ENCODE measurements at regions not wholly inside any gene's neighbourhood (a gene's known extent, or its start where the extent isn't known, plus 50 kb on each side); places are given as distances from the start of the nearest gene placed in this dataset.

- Histone ChIP-seq H3K36me3 (peaks cover 6% of the 10 kb centered on the region), H3K4me3 (no peak overlapping the region), H3K4me1 (peaks cover 83% of the 10 kb centered on the region), H3K27me3 (ENCODE audit: low read depth) (no peaks in the 10 kb centered on the region), H3K27ac (replicated peaks) (peak overlapping the region; percentile 58), H3K9me3 (replicated peaks) (no peaks in the 10 kb centered on the region)
- intact Hi-C loops (cut with micrococcal nuclease) = no loop called here
- TF ChIP-seq CTCF (IDR thresholded peaks at IDR 0.05; ENCODE audit: borderline replicate concordance) = no peak
- DNase-seq = no peak
Observed at GRCh38 chr11:17157761-17158160, 50.0 kb downstream of the PIK3C2A start.

- peaks cover 83% of the 10 kb centered on the region for H3K4me1 ChIP-seq
- no peaks in the 10 kb centered on the region for H3K9me3 ChIP-seq (replicated peaks)
- TF ChIP-seq CTCF (IDR thresholded peaks at IDR 0.05; ENCODE audit: borderline replicate concordance) = no peak
- H3K36me3 ChIP-seq = peaks cover 6% of the 10 kb centered on the region
- no peaks in the 10 kb centered on the region for H3K27me3 ChIP-seq (ENCODE audit: low read depth)
- no peak overlapping the region for H3K4me3 ChIP-seq
- no peak overlapping the region for H3K27ac ChIP-seq (replicated peaks)
- intact Hi-C loops (cut with micrococcal nuclease) = no loop called here
- DNase-seq = no peak
Observed at GRCh38 chr11:17156283-17156682, 51.5 kb downstream of the PIK3C2A start.

GRCh38 chr11:17154409-17155159 lies 53.2 kb downstream of the PIK3C2A start:
- Histone ChIP-seq H3K4me1 (peaks cover 83% of the 10 kb centered on the region), H3K27me3 (ENCODE audit: low read depth) (no peaks in the 10 kb centered on the region), H3K4me3 (no peak overlapping the region), H3K9me3 (replicated peaks) (no peaks in the 10 kb centered on the region), H3K36me3 (peaks cover 6% of the 10 kb centered on the region), H3K27ac (replicated peaks) (peak overlapping the region; percentile 53)
- TF ChIP-seq CTCF (IDR thresholded peaks at IDR 0.05; ENCODE audit: borderline replicate concordance) = no peak
- intact Hi-C loops (cut with micrococcal nuclease) = no loop called here
- DNase-seq = no peak

GRCh38 chr11:17153757-17154156 lies 54.0 kb downstream of the PIK3C2A start:
- Histone ChIP-seq H3K9me3 (replicated peaks) (no peaks in the 10 kb centered on the region), H3K4me3 (no peak overlapping the region), H3K4me1 (peaks cover 84% of the 10 kb centered on the region), H3K27me3 (ENCODE audit: low read depth) (no peaks in the 10 kb centered on the region), H3K36me3 (peaks cover 6% of the 10 kb centered on the region), H3K27ac (replicated peaks) (peak overlapping the region; percentile 53)
- no peak for TF ChIP-seq CTCF (IDR thresholded peaks at IDR 0.05; ENCODE audit: borderline replicate concordance)
- intact Hi-C loops (cut with micrococcal nuclease) = no loop called here
- no peak for DNase-seq

GRCh38 chr11:17152306-17152705 lies 55.5 kb downstream of the PIK3C2A start:
- H3K4me3 ChIP-seq = no peak overlapping the region
- H3K36me3 ChIP-seq = peaks cover 15% of the 10 kb centered on the region
- peak overlapping the region; percentile 50 for H3K27ac ChIP-seq (replicated peaks)
- H3K4me1 ChIP-seq = peaks cover 81% of the 10 kb centered on the region
- TF ChIP-seq CTCF (IDR thresholded peaks at IDR 0.05; ENCODE audit: borderline replicate concordance) = no peak
- H3K9me3 ChIP-seq (replicated peaks) = no peaks in the 10 kb centered on the region
- intact Hi-C loops (cut with micrococcal nuclease) = no loop called here
- H3K27me3 ChIP-seq (ENCODE audit: low read depth) = no peaks in the 10 kb centered on the region
- no peak for DNase-seq

All from left ventricle myocardium inferior (tissue), 1 donor.